ENCODE measurements at regions not wholly inside any gene's neighbourhood (a gene's known extent, or its start where the extent isn't known, plus 50 kb on each side); places are given as distances from the start of the nearest gene placed in this dataset.

- Histone ChIP-seq H3K27me3 (ENCODE audit: insufficient read depth, low read length) (no peaks in the 10 kb centered on the region), H3K79me2 (ENCODE audit: insufficient read depth, low read length) (no peaks in the 10 kb centered on the region), H3K4me2 (ENCODE audit: low read length) (no peak overlapping the region; the same call in 1 of the 2 replicates), H3F3A (ENCODE audit: insufficient read depth, low read length) (no peaks in the 10 kb centered on the region), H3K4me1 (ENCODE audit: insufficient read depth, low read length, severe bottlenecking) (peaks cover 20% of the 10 kb centered on the region), H3K9me2 (ENCODE audit: low read depth, low read length) (no peaks in the 10 kb centered on the region), H2AFZ (ENCODE audit: low read length) (no peak overlapping the region), H4K20me1 (ENCODE audit: insufficient read depth, low read length) (no peaks in the 10 kb centered on the region), H3K9ac (ENCODE audit: low read length) (no peak overlapping the region), H3K36me3 (ENCODE audit: insufficient read depth, low read length) (no peaks in the 10 kb centered on the region), H3K4me3 (ENCODE audit: low read depth, low read length, poor library complexity, severe bottlenecking) (no peak overlapping the region), H3K27ac (ENCODE audit: low read depth, low read length, poor library complexity, severe bottlenecking) (no peak overlapping the region), H3K9me3 (ENCODE audit: low read length) (no peaks in the 10 kb centered on the region)
- TF ChIP-seq CTCF (IDR thresholded peaks at IDR 0.05; ENCODE audit: low read length) (no peak), EZH2 (IDR thresholded peaks at IDR 0.05; ENCODE audit: borderline replicate concordance, low read length) (no peak)
These were observed 183.3 kb downstream of the KDR start for GRCh38 chr4:54941994-54942552.

GRCh38 chr4:54940996-54941865 lies 184.2 kb downstream of the KDR start:
- no peak overlapping the region for H3K9ac ChIP-seq (ENCODE audit: low read length)
- H2AFZ ChIP-seq (ENCODE audit: low read length), result no peak overlapping the region

GRCh38 chr4:54937501-54937900 lies 187.9 kb downstream of the KDR start:
- TF ChIP-seq EZH2 (IDR thresholded peaks at IDR 0.05; ENCODE audit: borderline replicate concordance, low read length), result no peak
- no peak for TF ChIP-seq CTCF (IDR thresholded peaks at IDR 0.05; ENCODE audit: low read length)
- no peaks in the 10 kb centered on the region for H3K79me2 ChIP-seq (ENCODE audit: insufficient read depth, low read length)

More at GRCh38 chr4:54940996-54941865, 184.2 kb downstream of the KDR start:
- Histone ChIP-seq H3K4me1 (ENCODE audit: insufficient read depth, low read length, severe bottlenecking) (peaks cover 20% of the 10 kb centered on the region), H3K4me3 (ENCODE audit: low read depth, low read length, poor library complexity, severe bottlenecking) (no peak overlapping the region), H3K27me3 (ENCODE audit: insufficient read depth, low read length) (no peaks in the 10 kb centered on the region), H3F3A (ENCODE audit: insufficient read depth, low read length) (no peaks in the 10 kb centered on the region), H3K27ac (ENCODE audit: low read depth, low read length, poor library complexity, severe bottlenecking) (no peak overlapping the region), H3K4me2 (ENCODE audit: low read length) (no peak overlapping the region), H3K79me2 (ENCODE audit: insufficient read depth, low read length) (no peaks in the 10 kb centered on the region), H3K9me2 (ENCODE audit: low read depth, low read length) (no peaks in the 10 kb centered on the region), H3K36me3 (ENCODE audit: insufficient read depth, low read length) (no peaks in the 10 kb centered on the region), H3K9me3 (ENCODE audit: low read length) (no peaks in the 10 kb centered on the region), H4K20me1 (ENCODE audit: insufficient read depth, low read length) (no peaks in the 10 kb centered on the region)
- no peak for TF ChIP-seq CTCF (IDR thresholded peaks at IDR 0.05; ENCODE audit: low read length)
- TF ChIP-seq EZH2 (IDR thresholded peaks at IDR 0.05; ENCODE audit: borderline replicate concordance, low read length), result no peak

More at GRCh38 chr4:54937501-54937900, 187.9 kb downstream of the KDR start:
- Histone ChIP-seq H3K4me2 (ENCODE audit: low read length) (no peak overlapping the region), H3F3A (ENCODE audit: insufficient read depth, low read length) (no peaks in the 10 kb centered on the region), H3K4me1 (ENCODE audit: insufficient read depth, low read length, severe bottlenecking) (peaks cover 13% of the 10 kb centered on the region), H3K27me3 (ENCODE audit: insufficient read depth, low read length) (no peaks in the 10 kb centered on the region), H3K27ac (ENCODE audit: low read depth, low read length, poor library complexity, severe bottlenecking) (no peak overlapping the region), H2AFZ (ENCODE audit: low read length) (no peak overlapping the region), H4K20me1 (ENCODE audit: insufficient read depth, low read length) (no peaks in the 10 kb centered on the region), H3K9me3 (ENCODE audit: low read length) (no peaks in the 10 kb centered on the region), H3K9ac (ENCODE audit: low read length) (no peak overlapping the region), H3K4me3 (ENCODE audit: low read depth, low read length, poor library complexity, severe bottlenecking) (no peak overlapping the region), H3K9me2 (ENCODE audit: low read depth, low read length) (no peaks in the 10 kb centered on the region), H3K36me3 (ENCODE audit: insufficient read depth, low read length) (no peaks in the 10 kb centered on the region)
